HepG2 (cell line): ENCODE measurements at regions not wholly inside any gene's neighbourhood (a gene's known extent, or its start where the extent isn't known, plus 50 kb on each side); places are given as distances from the start of the nearest gene placed in this dataset.
A peak's percentile ranks its signal among the peaks of the same experiment; 100 is the strongest.
"Not testable (repeated sequence)": the region's sequence is repeated elsewhere in the genome, so short reads cannot be mapped to it uniquely, and the experiment has no call there.

ENCODE experiments used
- GABPB1 ChIP-seq: IDR thresholded peaks from 2 replicates; pipeline ENCODE4 v1.6.1; 2016; ENCODE audit warnings: mild to moderate bottlenecking, missing genetic modification reagents, moderate library complexity, missing compliant biosample characterization
- NFE2L1 ChIP-seq: sonication (generic); formaldehyde crosslinking; IDR thresholded peaks from 2 replicates; pipeline ENCODE4 v1.4.0; 2020; ENCODE audit warnings: missing genetic modification reagents, mild to moderate bottlenecking, borderline replicate concordance
- SAFB2 ChIP-seq: sonication (generic); formaldehyde crosslinking; IDR thresholded peaks from 2 replicates; pipeline ENCODE4 v1.5.1; 2020; ENCODE audit warnings: missing genetic modification reagents, low read depth, mild to moderate bottlenecking, borderline replicate concordance
- TAF1 ChIP-seq: sonication (generic); formaldehyde crosslinking; IDR thresholded peaks from 2 replicates; pipeline ENCODE4 v1.4.0; 2020; ENCODE audit warnings: missing genetic modification reagents
- ZFP36 ChIP-seq: fragments of 150-350 bp; IDR thresholded peaks from 2 replicates; pipeline ENCODE4 v1.6.1; 2018; ENCODE audit warnings: borderline replicate concordance, low read length, low read depth; ENCODE audit not compliant: partially characterized antibody
- ZZZ3 ChIP-seq: sonication (generic); formaldehyde crosslinking; IDR thresholded peaks from 2 replicates; pipeline ENCODE4 v1.4.0; 2020; ENCODE audit warnings: missing genetic modification reagents, mild to moderate bottlenecking, borderline replicate concordance
- TF ChIP-seq, protein P1 (sequence below): sonication (generic); formaldehyde crosslinking; IDR thresholded peaks from 2 replicates; pipeline ENCODE4 v1.5.0; 2020; ENCODE audit warnings: mild to moderate bottlenecking, missing genetic modification reagents, moderate library complexity
- TF ChIP-seq, protein P2 (sequence below), 2 experiments: fragments of 450-650 bp in 1 of 2; sonication (generic) in 1 of 2; formaldehyde crosslinking; IDR thresholded peaks; 2 replicates each; pipeline versions ENCODE4 v1.5.0 to v1.8.0; 2020 to 2022; ENCODE audit warnings: mild to moderate bottlenecking in 1 of 2, missing genetic modification reagents in 1 of 2
- TF ChIP-seq, protein P3 (sequence below): sonication (generic); formaldehyde crosslinking; IDR thresholded peaks from 2 replicates; pipeline ENCODE4 v1.8.0; 2022; ENCODE audit warnings: missing genetic modification reagents, mild to moderate bottlenecking, inconsistent platforms, borderline replicate concordance
- TF ChIP-seq, protein P4 (sequence below): sonication (generic); formaldehyde crosslinking; IDR thresholded peaks from 2 replicates; pipeline ENCODE4 v1.9.0; 2021; ENCODE audit warnings: missing genetic modification reagents, mild to moderate bottlenecking, borderline replicate concordance

DNA sequence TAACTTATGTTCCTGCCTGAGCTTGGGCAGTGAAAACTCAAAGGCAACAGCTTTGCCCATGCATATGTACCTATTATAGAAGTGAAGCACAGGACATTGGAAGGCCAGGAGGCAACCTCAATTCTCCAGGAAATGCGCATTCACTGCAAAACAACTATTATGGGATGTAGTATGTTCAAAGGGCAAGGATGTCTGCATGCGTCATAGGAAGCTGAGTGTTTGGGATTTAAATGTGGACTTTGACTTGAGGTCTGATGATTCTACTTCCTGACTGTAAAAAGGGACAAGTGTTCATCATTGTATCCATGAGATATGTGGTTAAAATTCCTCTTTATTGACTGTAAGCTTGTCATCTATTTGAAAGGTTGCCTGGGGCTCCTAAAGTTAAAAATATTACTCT, 103.3 kb upstream of the TRIM77 start:
- TF ChIP-seq, protein P1, sequence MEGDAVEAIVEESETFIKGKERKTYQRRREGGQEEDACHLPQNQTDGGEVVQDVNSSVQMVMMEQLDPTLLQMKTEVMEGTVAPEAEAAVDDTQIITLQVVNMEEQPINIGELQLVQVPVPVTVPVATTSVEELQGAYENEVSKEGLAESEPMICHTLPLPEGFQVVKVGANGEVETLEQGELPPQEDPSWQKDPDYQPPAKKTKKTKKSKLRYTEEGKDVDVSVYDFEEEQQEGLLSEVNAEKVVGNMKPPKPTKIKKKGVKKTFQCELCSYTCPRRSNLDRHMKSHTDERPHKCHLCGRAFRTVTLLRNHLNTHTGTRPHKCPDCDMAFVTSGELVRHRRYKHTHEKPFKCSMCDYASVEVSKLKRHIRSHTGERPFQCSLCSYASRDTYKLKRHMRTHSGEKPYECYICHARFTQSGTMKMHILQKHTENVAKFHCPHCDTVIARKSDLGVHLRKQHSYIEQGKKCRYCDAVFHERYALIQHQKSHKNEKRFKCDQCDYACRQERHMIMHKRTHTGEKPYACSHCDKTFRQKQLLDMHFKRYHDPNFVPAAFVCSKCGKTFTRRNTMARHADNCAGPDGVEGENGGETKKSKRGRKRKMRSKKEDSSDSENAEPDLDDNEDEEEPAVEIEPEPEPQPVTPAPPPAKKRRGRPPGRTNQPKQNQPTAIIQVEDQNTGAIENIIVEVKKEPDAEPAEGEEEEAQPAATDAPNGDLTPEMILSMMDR = not testable (repeated sequence)
- TF ChIP-seq, protein P2, sequence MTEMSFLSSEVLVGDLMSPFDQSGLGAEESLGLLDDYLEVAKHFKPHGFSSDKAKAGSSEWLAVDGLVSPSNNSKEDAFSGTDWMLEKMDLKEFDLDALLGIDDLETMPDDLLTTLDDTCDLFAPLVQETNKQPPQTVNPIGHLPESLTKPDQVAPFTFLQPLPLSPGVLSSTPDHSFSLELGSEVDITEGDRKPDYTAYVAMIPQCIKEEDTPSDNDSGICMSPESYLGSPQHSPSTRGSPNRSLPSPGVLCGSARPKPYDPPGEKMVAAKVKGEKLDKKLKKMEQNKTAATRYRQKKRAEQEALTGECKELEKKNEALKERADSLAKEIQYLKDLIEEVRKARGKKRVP (CRISPR knock-in tag; IDR thresholded peaks at IDR 0.05) = not testable (repeated sequence)
- peak; percentile 77 for TF ChIP-seq GABPB1 (CRISPR knock-in tag)
- not testable (repeated sequence) for TF ChIP-seq ZFP36; ZZZ3 (CRISPR knock-in tag); TAF1 (CRISPR knock-in tag); SAFB2 (CRISPR knock-in tag); NFE2L1 (CRISPR knock-in tag)
- TF ChIP-seq, protein P3, sequence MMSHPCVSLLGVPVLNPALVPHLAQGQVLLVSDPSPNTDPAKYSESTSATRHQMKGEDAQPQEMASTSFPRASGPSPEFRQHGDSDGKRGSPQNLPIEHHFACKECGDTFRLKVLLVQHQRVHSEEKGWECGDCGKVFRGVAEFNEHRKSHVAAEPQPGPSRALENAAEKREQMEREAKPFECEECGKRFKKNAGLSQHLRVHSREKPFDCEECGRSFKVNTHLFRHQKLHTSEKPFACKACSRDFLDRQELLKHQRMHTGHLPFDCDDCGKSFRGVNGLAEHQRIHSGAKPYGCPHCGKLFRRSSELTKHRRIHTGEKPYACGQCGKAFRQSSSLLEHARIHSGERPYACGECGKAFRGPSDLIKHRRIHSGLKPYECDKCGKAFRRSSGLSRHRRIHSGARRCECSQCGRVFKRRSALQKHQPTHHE = not testable (repeated sequence)
- TF ChIP-seq, protein P4, sequence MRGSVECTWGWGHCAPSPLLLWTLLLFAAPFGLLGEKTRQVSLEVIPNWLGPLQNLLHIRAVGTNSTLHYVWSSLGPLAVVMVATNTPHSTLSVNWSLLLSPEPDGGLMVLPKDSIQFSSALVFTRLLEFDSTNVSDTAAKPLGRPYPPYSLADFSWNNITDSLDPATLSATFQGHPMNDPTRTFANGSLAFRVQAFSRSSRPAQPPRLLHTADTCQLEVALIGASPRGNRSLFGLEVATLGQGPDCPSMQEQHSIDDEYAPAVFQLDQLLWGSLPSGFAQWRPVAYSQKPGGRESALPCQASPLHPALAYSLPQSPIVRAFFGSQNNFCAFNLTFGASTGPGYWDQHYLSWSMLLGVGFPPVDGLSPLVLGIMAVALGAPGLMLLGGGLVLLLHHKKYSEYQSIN = not testable (repeated sequence)
